HCT116 (cell line): ENCODE measurements at regions not wholly inside any gene's neighbourhood (a gene's known extent, or its start where the extent isn't known, plus 50 kb on each side); places are given as distances from the start of the nearest gene placed in this dataset.

Source experiments
- ATAC-seq: fragments of 200-7000 bp; cut with Tn5 transposase; 2 replicates; pipeline ENCODE4 v1.9.1; 2020; ENCODE audit warnings: mild to moderate bottlenecking, moderate library complexity
- BruUV-seq: library from RNA; stranded (reverse); fragments of 400-500 nt; replicated peaks from 2 replicates; lab custom pipeline; 2021; lab: Mats Ljungman, UMichigan
- CTCF ChIA-PET: fragments of 300-600 bp; sonication (Branson Sonifier 250); formaldehyde crosslinking; loops from one replicate; lab custom pipeline; 2021; ENCODE audit warnings: antibody characterized with exemption; lab: Charles Lee
- POLR2A ChIA-PET: fragments of 300-600, 350-600 bp; sonication (Branson Sonifier 250); formaldehyde crosslinking; loops from one replicate; lab custom pipeline; 2021; ENCODE audit warnings: antibody characterized with exemption; lab: Charles Lee
- RAD21 ChIA-PET, 2 experiments: fragments of 300-600 bp; sonication (Branson Sonifier 250); formaldehyde crosslinking; loops; one replicate each; lab custom pipeline; 2023; ENCODE audit warnings: low total read pairs in 2 of 2; ENCODE audit not compliant: uncharacterized antibody in 2 of 2, unreplicated experiment in 2 of 2, low non-redundant PET in 1 of 2; lab: Charles Lee
- DNase-seq: peaks from one replicate; pipeline ENCODE4 v3.0.0-alpha.2; 2010; ENCODE audit warnings: low read depth, low spot score
- H2AFZ ChIP-seq: fragments of 200-600 bp; shearing (Covaris generic), sonication (generic); 2 replicates; pipeline ENCODE4 v1.6.1; 2017; ENCODE audit warnings: low read depth, mixed run types, mixed read lengths, antibody characterized with exemption, low read length; ENCODE audit not compliant: poor library complexity, severe bottlenecking
- H3K27ac ChIP-seq: 2 replicates; pipeline ENCODE4 v1.5.1; 2012; ENCODE audit warnings: low read depth, low read length
- H3K27me3 ChIP-seq: fragments of 200-600 bp; sonication (generic); 2 replicates; pipeline ENCODE4 v1.6.1; 2016; ENCODE audit warnings: mixed run types, low read length, mixed read lengths; ENCODE audit not compliant: insufficient read depth
- H3K36me3 ChIP-seq, 2 experiments: fragments of 200-500 bp in 1 of 2; fragments of 200-600 bp in 1 of 2; sonication (Bioruptor generic) in 1 of 2; sonication (generic) in 1 of 2; 2 replicates each; pipeline versions ENCODE4 v1.5.1 to v1.6.1; 2014 to 2016; ENCODE audit warnings: low read length in 2 of 2, inconsistent platforms in 1 of 2, mixed read lengths in 1 of 2, mixed run types in 1 of 2; ENCODE audit not compliant: insufficient read depth in 2 of 2, control insufficient read depth in 1 of 2
- H3K4me1 ChIP-seq, 2 experiments: fragments of 200-600 bp in 1 of 2; sonication (generic) in 1 of 2; 2 replicates each; pipeline versions ENCODE4 v1.5.1 to v1.6.1; 2012 to 2017; ENCODE audit warnings: low read length in 2 of 2, inconsistent platforms in 1 of 2, mild to moderate bottlenecking in 1 of 2, mixed read lengths in 1 of 2, mixed run types in 1 of 2, moderate library complexity in 1 of 2; ENCODE audit not compliant: insufficient read depth in 2 of 2, control insufficient read depth in 1 of 2
- H3K4me2 ChIP-seq: fragments of 200-600 bp; sonication (generic); 2 replicates; pipeline ENCODE4 v1.6.1; 2017; ENCODE audit warnings: mixed run types, low read length, mixed read lengths
- H3K4me3 ChIP-seq, 2 experiments: fragments of 200-600 bp in 1 of 2; sonication (generic) in 1 of 2; replicated peaks in 1 of 2; 2 replicates each; pipeline ENCODE4 v1.5.1; 2011 to 2016; ENCODE audit warnings: low read length in 2 of 2, control low read depth in 1 of 2, low read depth in 1 of 2, mild to moderate bottlenecking in 1 of 2, mixed read lengths in 1 of 2, mixed run types in 1 of 2
- H3K79me2 ChIP-seq: fragments of 200-600 bp; sonication (generic); 2 replicates; pipeline ENCODE4 v1.6.1; 2017; ENCODE audit warnings: mild to moderate bottlenecking, mixed run types, low read length, moderate library complexity, mixed read lengths; ENCODE audit not compliant: insufficient read depth
- H3K9ac ChIP-seq: fragments of 200-600 bp; sonication (generic); 2 replicates; pipeline ENCODE4 v1.6.1; 2016; ENCODE audit warnings: low read length, mixed read lengths
- H3K9me2 ChIP-seq: fragments of 200-600 bp; sonication (generic), shearing (Covaris generic); 2 replicates; pipeline ENCODE4 v1.6.1; 2017; ENCODE audit warnings: mixed run types, mild to moderate bottlenecking, moderate library complexity; ENCODE audit not compliant: insufficient read depth
- H3K9me3 ChIP-seq, 2 experiments: fragments of 200-500 bp in 1 of 2; fragments of 200-600 bp in 1 of 2; sonication (Bioruptor generic) in 1 of 2; sonication (generic) in 1 of 2; 2 replicates each; pipeline ENCODE4 v1.6.1; 2014 to 2017; ENCODE audit warnings: low read length in 2 of 2, mixed read lengths in 2 of 2, inconsistent platforms in 1 of 2, low read depth in 1 of 2, mild to moderate bottlenecking in 1 of 2, mixed run types in 1 of 2, moderate library complexity in 1 of 2; ENCODE audit not compliant: control insufficient read depth in 1 of 2, insufficient read depth in 1 of 2
- H4K20me1 ChIP-seq: fragments of 200-600 bp; sonication (generic), shearing (Covaris generic); 2 replicates; pipeline ENCODE4 v1.6.1; 2017; ENCODE audit warnings: mixed run types, mild to moderate bottlenecking, moderate library complexity; ENCODE audit not compliant: insufficient read depth
- CBX3 ChIP-seq: IDR thresholded peaks from 2 replicates; pipeline ENCODE4 v1.6.1; 2012; ENCODE audit warnings: low read depth
- JUND ChIP-seq: IDR thresholded peaks from 2 replicates; pipeline ENCODE4 v1.6.1; 2012
- SP1 ChIP-seq: IDR thresholded peaks from 2 replicates; pipeline ENCODE4 v1.6.1; 2012; ENCODE audit warnings: low read depth
- ZFX ChIP-seq: fragments of 450-650 bp; IDR thresholded peaks from 2 replicates; pipeline ENCODE4 v1.6.1; 2017
- ZNF274 ChIP-seq: fragments of 200-500 bp; sonication (Bioruptor generic); IDR thresholded peaks from 2 replicates; pipeline ENCODE4 v1.6.1; 2014; ENCODE audit warnings: mild to moderate bottlenecking, low read depth, low read length, inconsistent platforms
- intact Hi-C: fragments of 100-400 bp; cut with micrococcal nuclease; formaldehyde crosslinking; loops from 2 replicates; pipeline ENCODE4 v1.10.0; 2022
- TF ChIP-seq, protein P1 (sequence below): IDR thresholded peaks from 2 replicates; pipeline ENCODE4 v1.6.1; 2012
- TF ChIP-seq, protein P2 (sequence below): IDR thresholded peaks from 2 replicates; pipeline ENCODE4 v1.6.1; 2012; ENCODE audit warnings: low read depth

DNA sequence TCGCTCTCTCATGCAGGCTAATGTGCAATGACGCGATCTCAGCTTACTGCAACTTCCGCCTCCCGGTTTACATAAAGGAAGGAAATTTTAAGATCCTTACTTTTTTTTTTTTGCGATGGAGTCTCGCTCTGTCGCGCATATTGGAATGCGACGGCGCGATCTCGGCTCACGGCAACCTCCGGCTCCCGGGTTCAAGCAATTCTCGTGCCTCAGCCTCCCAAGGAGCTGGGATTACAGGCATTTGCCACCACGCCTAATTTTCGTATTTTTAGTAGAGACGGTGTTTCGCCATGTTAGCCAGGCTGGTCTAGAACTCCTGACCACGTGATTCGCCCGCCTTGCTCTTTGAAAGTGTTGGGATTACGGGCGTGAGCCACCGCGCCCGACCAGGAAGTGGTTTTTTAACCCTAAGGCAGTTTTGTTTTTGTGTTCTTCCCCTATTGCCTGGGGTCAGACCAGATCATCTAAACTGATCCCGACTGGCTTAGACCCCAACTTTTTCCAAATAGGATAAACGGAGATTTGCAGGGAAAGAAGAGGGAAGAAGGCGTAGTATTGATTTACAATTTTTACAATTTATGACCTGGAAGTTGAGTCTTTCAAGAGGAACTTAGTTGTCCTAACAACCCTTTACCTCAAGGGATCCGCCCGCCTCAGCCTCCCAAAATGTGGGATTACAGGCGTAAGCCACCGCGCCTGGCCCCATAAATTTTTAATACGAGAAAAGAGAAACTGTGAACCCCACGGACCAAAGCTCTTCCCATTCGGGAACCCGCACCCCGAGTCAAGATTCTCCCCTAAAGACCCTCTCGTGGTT lies 142.0 kb downstream of the ZNF737 start:
- CTCF ChIA-PET, result no interaction called here
- no peaks in the 10 kb centered on the region for H3K4me1 ChIP-seq
- no peaks in the 10 kb centered on the region for H4K20me1 ChIP-seq
- H3K27me3 ChIP-seq, result no peaks in the 10 kb centered on the region
- H3K4me3 ChIP-seq, result no peak overlapping the region
- H3K27ac ChIP-seq, result no peak overlapping the region
- no peaks in the 10 kb centered on the region for H3K79me2 ChIP-seq
- H3K9me2 ChIP-seq, result no peaks in the 10 kb centered on the region
- TF ChIP-seq JUND (no peak), CBX3 (no peak), SP1 (no peak), ZFX (no peak), ZNF274 (no peak)
- TF ChIP-seq, protein P1, sequence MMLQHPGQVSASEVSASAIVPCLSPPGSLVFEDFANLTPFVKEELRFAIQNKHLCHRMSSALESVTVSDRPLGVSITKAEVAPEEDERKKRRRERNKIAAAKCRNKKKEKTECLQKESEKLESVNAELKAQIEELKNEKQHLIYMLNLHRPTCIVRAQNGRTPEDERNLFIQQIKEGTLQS, result no peak
- TF ChIP-seq, protein P2, sequence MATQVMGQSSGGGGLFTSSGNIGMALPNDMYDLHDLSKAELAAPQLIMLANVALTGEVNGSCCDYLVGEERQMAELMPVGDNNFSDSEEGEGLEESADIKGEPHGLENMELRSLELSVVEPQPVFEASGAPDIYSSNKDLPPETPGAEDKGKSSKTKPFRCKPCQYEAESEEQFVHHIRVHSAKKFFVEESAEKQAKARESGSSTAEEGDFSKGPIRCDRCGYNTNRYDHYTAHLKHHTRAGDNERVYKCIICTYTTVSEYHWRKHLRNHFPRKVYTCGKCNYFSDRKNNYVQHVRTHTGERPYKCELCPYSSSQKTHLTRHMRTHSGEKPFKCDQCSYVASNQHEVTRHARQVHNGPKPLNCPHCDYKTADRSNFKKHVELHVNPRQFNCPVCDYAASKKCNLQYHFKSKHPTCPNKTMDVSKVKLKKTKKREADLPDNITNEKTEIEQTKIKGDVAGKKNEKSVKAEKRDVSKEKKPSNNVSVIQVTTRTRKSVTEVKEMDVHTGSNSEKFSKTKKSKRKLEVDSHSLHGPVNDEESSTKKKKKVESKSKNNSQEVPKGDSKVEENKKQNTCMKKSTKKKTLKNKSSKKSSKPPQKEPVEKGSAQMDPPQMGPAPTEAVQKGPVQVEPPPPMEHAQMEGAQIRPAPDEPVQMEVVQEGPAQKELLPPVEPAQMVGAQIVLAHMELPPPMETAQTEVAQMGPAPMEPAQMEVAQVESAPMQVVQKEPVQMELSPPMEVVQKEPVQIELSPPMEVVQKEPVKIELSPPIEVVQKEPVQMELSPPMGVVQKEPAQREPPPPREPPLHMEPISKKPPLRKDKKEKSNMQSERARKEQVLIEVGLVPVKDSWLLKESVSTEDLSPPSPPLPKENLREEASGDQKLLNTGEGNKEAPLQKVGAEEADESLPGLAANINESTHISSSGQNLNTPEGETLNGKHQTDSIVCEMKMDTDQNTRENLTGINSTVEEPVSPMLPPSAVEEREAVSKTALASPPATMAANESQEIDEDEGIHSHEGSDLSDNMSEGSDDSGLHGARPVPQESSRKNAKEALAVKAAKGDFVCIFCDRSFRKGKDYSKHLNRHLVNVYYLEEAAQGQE, result no peak
- no peak overlapping the region for H3K4me2 ChIP-seq
- intact Hi-C loops, result no loop called here
- RAD21 ChIA-PET, result no interaction called here
- H2AFZ ChIP-seq, result no peak overlapping the region
- BruUV-seq, result no TSS peak
- ATAC-seq (no peak), DNase-seq (no peak)
- H3K9me3 ChIP-seq, result peaks cover 4 to 8% of the 10 kb centered on the region in 2 experiments; a peak in 2 of 4 replicates
- H3K9ac ChIP-seq, result no peak overlapping the region
- H3K36me3 ChIP-seq, result no peaks in the 10 kb centered on the region
- POLR2A ChIA-PET, result no interaction called here
